ENCODE measurements at regions not wholly inside any gene's neighbourhood (a gene's known extent, or its start where the extent isn't known, plus 50 kb on each side); places are given as distances from the start of the nearest gene placed in this dataset.
A peak's percentile ranks its signal among the peaks of the same experiment; 100 is the strongest.

DNA sequence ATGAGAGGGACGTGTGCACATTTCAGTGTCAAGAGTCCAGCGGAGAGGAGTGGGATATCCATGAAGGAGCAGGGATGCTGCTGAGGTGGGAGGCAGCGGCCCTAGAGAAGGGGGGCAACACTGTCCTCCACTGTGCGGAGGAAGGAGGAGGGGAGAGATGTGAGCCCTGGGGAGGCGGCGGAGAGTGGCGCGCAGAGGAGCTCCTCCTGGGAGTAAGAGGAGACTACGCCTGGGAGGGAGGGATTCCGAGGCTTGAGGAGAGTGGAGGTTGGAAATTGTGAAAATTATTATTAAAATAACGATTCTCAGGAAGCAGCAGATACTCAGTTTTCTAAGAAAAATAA lies 142.7 kb downstream of the CEP57L1 start:
- in situ Hi-C loops (cut with MboI; ENCODE audit: low pct_unique_long_range_greater_than_20kb, low sequenced_read_pairs): no loop called here
- no peak for DNase-seq

DNA sequence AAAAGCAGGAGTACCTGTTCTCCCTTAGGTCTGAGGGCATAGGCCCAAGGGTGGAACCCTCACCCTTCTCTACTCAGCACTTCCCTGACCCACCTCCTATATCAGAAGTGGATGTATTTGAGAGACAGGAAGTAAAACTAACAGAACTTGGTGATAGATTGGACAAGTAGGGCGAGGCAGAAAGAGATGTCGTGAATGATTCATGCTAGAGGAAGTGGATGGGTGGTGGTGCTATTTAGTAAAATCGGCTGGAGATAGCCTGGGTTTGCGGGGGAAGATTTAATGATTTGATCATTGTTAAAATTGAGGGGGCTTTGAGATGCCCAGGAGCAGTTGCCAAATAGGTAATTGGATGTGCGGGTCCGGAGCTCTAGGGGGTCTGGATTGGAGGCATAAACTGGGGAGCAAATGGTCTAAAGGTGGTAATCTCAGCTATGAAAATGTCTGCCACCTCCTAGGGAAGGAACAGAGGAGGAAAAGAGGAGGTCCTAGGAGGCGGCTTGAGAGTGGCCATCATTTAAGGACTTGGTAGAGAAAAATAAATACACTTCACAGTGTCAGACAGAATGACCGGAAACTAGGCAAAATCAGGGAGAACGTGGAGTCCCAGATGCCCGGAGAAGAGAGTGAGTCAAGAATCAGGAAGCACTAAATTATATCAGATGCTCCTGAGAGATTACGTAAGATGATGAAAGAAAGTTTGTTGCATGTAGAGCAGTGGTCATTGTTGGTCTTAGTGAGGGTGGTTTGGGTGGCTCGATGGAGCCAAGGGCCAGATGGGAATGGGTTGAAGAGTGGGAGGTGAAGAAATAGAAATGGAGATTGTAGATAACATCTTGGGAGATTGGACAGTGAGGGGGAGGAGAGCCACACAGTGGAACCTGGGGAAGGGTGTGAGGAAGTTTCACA lies 142.0 kb downstream of the CEP57L1 start:
- in situ Hi-C loops (cut with MboI; ENCODE audit: low pct_unique_long_range_greater_than_20kb, low sequenced_read_pairs): no loop called here

DNA sequence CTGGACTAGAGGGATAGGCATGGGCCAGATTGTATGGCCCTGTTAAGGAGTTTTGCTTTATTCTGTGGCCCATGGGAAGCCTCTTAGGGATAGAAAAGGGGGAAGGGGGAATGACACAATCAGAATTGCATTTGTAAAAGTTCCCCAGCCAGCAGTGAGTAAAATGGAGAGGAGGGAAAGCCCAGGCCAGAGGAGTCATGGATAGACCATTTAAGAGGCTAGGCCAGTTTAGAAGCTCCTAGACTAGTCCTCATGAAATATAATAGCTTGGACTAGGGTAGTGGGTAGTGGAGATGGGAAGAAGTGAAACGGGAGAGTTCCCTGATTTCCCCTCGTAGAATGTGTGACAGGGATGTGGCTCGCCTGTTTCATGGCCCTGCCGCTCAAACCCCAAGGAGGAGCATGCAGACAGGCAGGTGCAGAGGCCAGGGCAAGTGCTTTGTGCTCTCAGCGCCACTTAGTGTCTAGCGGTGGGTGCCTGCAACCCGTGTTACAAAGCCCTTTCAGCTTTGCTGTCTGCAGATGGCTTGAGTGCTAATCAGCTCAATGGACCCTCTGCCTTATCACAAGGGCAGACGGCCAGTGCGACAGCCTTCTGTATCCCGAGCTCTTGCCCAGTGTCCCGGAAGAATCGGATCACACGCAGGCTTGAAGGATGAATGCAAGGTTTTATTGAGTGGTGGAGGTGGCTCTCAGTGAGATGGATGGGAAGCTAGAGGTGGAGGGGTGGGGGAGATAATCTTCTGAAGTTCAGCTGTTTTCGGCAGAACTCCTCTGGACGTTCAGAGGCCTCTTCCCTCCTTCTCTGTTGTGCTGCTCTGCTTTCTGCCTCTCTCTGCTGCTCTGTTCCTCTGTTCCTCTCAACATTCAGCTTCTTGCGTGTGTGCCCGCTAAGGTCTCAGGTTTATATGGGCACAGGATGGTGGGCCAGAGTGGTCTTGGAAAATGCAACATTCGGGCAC lies 141.1 kb downstream of the CEP57L1 start:
- in situ Hi-C loops (cut with MboI; ENCODE audit: low pct_unique_long_range_greater_than_20kb, low sequenced_read_pairs): no loop called here
- DNase-seq: no peak

More for the DNA sequence above, 142.0 kb downstream of the CEP57L1 start:
- peak; percentile 69 for DNase-seq

DNA sequence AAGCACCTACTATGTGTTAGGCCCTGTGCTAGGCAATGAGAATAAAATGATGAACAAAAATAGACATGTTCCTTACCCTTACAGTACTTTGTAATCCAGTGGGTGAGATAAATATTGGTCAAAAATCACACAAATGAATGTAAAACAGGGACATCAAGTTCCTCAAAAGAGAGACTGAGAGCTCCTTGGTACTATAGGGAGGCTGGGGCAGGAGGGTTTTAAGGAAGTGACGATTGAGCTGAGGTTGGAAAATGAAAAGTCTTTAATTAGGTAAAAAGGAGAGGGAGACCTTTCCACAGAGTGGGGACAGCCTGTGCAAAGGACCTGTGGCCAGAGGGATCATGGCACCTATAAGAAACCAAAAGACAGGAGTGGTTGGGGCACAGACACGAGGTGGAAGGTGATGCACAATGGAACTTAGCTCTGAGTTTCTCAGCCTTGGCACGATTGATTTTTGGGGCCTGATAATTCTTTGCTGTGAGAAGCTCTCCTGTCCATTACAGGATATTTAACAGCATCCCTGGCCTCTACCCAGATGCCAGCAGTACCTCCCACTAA lies 140.3 kb downstream of the CEP57L1 start:
- peak; percentile 27 for DNase-seq
- in situ Hi-C loops (cut with MboI; ENCODE audit: low pct_unique_long_range_greater_than_20kb, low sequenced_read_pairs): no loop called here

DNA sequence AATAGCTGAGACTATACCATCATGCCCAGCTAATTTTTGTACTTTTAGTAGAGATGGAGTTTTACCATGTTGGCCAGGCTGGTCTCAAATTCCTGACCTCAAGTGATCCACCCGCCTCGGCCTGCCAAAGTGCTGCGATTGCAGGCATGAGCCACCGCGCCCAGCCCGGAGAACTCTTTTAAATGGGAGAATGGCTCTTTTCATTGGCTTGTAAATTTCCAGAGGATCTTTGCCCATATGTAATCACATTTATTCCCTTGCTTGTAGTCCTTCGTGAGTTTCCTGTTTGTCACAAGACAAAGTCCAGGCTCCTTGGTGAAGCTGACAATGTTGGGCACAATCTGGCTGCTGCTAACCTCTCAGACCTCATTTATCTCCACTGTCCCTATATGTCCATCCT lies 135.1 kb downstream of the CEP57L1 start:
- no peak for DNase-seq
- in situ Hi-C loops (cut with MboI; ENCODE audit: low pct_unique_long_range_greater_than_20kb, low sequenced_read_pairs): no loop called here

DNA sequence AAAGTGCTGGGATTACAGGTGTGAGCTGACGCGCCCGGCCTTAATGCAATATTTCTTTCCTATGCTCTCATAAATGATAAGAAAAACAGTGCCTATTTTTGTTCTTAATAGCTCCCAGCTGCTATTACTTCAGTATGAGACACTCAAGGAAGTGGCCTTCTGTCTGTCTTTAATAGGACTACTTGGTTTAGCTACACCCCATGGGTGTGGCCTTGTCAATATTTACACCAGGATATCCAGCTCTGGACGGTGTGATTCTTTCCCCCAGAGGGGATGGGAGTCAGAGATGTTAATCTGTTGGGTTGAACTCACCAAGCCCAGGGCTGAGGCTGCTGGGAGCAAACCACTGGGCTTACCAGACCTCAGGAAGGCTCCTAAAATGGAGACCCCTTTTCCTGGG lies 134.2 kb downstream of the CEP57L1 start:
- in situ Hi-C loops (cut with MboI; ENCODE audit: low pct_unique_long_range_greater_than_20kb, low sequenced_read_pairs): no loop called here
- DNase-seq: no peak

DNA sequence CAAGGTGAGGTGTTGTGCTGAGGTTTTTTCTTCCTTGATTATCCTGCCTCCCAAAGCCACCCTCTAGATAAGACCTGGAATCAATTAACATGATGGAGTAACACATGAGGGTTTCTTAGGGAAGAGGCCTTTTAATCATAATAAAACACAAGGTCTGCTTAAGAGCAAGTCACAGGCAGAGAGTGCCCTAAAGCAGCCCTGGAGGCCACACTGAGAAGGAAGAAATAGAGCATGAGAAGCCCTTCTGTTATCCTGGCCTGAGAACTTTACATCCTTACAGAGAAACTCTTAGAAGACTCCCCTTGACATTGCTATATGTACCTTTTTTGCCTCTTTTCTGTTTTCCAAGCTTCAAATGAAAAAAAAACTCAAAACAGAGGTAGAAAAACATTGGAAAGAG lies 132.3 kb downstream of the CEP57L1 start:
- no peak for DNase-seq
- in situ Hi-C loops (cut with MboI; ENCODE audit: low pct_unique_long_range_greater_than_20kb, low sequenced_read_pairs): no loop called here

DNA sequence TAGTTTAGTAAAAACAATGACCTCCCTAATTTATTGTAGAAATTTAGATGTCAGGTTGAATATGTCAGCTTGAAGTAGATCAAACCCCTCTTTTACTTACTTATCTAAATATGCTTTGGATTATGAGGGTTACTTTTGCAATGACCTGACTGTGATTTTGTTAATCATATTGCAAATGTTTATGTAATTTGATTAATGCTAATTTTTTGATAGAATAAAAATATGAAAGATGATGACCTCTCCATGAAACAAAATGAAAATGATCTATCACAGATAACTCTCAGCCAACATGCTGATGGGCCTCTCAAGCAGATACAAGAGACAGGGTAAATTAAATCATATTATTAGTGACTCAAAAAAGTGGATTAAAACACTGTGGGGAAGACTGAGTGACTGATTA lies 131.0 kb downstream of the CEP57L1 start:
- in situ Hi-C loops (cut with MboI; ENCODE audit: low pct_unique_long_range_greater_than_20kb, low sequenced_read_pairs): no loop called here
- no peak for DNase-seq

DNA sequence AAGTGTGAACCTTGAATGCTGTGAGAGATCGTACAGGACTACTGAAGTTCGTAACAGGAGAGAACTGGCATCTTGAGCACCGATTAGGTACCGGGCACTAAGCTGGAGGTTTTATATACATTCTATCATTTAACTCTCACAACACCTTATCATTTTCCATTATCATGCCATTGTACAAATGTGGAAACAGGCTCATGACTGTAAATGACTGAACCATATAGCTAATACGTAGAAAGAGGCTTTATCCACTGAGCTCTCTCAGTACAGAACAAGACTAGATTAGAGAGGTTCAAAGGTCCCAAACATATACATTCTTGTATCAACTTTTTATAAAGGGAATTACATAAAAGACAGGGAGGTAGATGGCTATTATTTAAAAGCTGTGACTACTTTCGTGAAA lies 130.6 kb downstream of the CEP57L1 start:
- no peak for DNase-seq
- in situ Hi-C loops (cut with MboI; ENCODE audit: low pct_unique_long_range_greater_than_20kb, low sequenced_read_pairs): no loop called here

DNA sequence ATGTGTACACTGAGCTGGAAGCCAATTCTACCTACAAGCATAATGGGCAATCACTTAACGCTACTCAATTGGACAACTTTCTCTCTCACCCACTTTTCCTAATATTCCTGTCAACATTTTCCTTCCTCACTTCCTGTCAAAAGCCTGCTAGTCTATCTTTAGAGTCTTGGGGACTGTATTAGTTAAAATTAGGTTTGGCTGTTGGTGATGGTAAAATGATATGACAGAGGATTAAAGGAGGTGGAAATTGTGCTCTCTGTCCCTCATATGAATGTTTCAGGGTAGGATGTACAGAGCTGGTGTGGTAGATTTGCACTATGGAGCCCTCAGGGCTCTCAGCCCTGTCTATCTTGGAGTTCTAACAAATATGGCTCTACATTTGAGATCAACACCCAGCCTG lies 129.7 kb downstream of the CEP57L1 start:
- DNase-seq: no peak
- in situ Hi-C loops (cut with MboI; ENCODE audit: low pct_unique_long_range_greater_than_20kb, low sequenced_read_pairs): no loop called here

DNA sequence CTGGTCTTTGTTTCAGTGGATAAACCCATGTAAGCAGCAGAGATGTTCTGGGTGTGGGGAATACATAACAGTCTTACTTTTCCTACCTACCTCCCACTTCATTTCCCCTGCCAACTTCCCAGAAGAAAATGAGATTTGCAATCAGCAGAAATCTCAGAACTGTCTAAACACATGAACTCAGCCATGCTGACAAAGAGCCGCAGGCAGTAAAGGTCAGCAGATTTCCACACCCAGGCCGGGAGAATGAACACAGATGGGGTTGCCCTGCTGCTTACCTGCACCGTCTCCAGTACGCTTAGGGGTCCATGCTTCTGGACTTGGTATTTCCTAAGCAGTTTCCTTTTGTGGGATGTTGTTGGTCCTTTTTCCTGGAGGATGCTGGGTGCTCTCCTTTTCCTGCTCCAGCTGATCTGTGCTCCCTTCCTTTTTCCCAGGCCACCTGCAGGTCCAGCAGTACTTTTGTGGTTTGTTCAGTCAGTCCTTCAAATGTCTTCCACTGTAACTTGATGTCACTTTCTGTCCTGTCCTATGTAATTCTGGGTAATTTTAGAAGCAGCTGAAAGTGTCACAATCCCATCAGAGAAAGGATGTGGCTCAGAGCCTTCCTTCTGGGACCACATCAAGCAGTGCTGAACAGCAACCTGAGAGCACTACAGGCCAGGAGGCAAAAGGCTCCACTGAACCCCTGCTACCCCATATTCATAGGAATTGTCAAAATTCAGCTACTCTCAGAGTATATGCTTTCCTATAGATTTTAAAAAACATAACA lies 129.0 kb downstream of the CEP57L1 start:
- no peak for DNase-seq
- in situ Hi-C loops (cut with MboI; ENCODE audit: low pct_unique_long_range_greater_than_20kb, low sequenced_read_pairs): no loop called here

DNA sequence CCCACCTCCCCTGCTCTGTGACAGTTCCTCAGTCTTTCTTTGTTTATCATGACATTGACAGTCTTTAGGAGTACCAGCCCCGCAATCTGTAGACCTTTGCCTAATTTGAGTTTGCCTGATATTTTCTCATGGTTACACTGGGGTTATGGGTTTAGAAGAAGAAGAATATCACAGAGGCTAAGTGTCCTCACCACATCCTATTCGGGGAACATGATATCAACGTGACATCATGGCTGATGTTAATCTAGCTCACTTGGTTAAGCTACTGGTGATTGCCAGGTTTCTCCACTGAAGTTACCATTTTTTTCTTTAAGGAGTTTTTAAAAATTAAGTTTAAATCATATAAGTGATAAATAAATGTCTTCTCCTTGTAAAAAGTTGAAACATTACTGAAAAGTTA lies 127.5 kb downstream of the CEP57L1 start:
- DNase-seq: no peak
- in situ Hi-C loops (cut with MboI; ENCODE audit: low pct_unique_long_range_greater_than_20kb, low sequenced_read_pairs): no loop called here

DNA sequence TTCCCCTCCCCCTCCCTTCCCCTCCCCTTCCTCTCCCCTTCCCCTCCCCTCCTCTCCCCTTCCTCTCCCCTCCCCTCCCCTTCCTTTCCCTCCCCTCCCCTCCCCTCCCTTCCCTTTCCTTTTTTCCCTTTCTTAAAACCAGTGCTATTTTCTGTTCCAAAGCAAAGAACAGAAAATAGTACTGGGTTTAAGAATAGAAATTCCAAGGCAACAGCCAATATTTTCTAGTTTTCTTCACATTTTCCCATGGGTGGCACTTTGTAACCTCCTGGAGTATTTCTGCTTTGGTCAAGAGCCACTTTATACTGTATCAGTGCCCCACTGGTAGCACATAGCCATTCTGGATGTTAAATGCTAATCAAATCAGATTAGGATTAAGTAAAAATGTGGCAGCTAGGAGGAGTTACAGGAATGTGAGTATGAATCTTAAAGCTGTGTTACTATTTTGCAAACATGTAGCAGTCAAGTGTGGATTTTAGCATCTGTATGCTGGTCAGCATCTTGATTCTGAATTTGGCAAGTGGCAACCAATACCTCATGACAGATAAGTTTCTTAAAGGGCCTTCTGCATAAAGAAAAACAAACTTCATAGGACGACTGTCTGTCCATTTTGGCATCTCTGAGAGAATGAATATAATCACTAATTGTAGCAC lies 126.4 kb downstream of the CEP57L1 start:
- in situ Hi-C loops (cut with MboI; ENCODE audit: low pct_unique_long_range_greater_than_20kb, low sequenced_read_pairs): no loop called here

More for the DNA sequence above, 126.4 kb downstream of the CEP57L1 start:
- no peak for DNase-seq
